ENCODE measurements at regions not wholly inside any gene's neighbourhood (a gene's known extent, or its start where the extent isn't known, plus 50 kb on each side); places are given as distances from the start of the nearest gene placed in this dataset.
"Not testable (repeated sequence)": the region's sequence is repeated elsewhere in the genome, so short reads cannot be mapped to it uniquely, and the experiment has no call there.

DNA sequence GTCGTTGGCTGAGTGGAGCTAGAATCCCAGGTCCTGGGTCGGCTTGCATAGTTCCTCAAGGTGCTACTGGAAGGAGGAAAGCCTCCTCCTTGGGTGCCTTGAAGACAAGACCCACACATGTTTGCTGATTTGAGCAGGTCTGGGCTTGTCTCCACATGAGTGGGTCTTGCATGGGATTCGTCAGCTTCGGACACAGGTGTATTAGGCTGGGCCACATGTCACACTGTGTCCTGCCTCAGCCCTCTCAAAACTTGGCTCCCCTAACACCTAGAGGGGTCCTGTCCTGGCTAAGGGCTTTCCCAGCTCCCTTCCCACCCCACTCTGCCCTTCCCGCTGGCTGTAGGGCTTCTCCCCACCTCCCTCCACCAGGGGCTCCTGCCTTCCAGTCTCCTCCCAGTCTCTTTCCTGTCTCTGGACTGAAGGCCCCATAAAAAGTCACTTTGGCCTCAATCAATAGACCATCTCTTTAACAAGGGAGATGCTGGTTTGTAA, 73.0 kb upstream of the ADPGK start:
- H3K4me1 Mint-ChIP-seq = no peaks in the 10 kb centered on the region
- no peaks in the 10 kb centered on the region for H3K36me3 Mint-ChIP-seq
- no peaks in the 10 kb centered on the region for H3K9me3 Mint-ChIP-seq
- no peak overlapping the region for H3K4me3 Mint-ChIP-seq
- peaks cover 14% of the 10 kb centered on the region for H3K27me3 Mint-ChIP-seq
- no peak overlapping the region for H3K27ac Mint-ChIP-seq

DNA sequence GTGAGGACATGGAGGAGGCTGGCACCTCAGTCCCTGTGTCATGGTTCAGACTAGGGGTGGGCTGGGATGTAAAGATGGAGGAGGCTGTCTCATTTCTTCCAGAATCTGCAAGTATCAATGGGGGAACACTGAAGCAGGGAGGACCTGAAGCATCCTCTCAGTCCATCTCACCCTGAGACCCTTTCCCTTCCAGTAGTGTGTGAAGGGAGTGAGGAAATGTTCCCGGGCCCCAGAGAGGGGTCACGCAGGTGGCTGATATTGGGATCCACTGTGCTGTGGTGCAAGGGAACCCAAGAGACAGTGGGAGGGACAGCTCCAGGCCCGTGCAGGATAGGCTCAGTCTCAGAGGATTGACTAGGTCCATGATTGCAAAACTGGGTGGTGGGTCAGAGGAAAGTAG, 72.2 kb upstream of the ADPGK start:
- Mint-ChIP-seq H3K4me3 (no peak overlapping the region), H3K27me3 (peaks cover 9% of the 10 kb centered on the region), H3K4me1 (no peaks in the 10 kb centered on the region), H3K27ac (no peak overlapping the region), H3K9me3 (no peaks in the 10 kb centered on the region), H3K36me3 (no peaks in the 10 kb centered on the region)

- no peaks in the 10 kb centered on the region for H3K36me3 Mint-ChIP-seq
- H3K9me3 Mint-ChIP-seq = peaks cover 0 to 2% (median 0%) of the 10 kb centered on the region in 3 donors
- H3K27me3 Mint-ChIP-seq = peaks cover 9% of the 10 kb centered on the region
- H3K4me3 Mint-ChIP-seq = no peak overlapping the region
- H3K27ac Mint-ChIP-seq = no peak overlapping the region
- no peaks in the 10 kb centered on the region for H3K4me1 Mint-ChIP-seq
Measured at GRCh38 chr15:72852273-72852672, 68.7 kb upstream of the ADPGK start.

GRCh38 chr15:72851586-72851985, 68.0 kb upstream of the ADPGK start:
- Mint-ChIP-seq H3K4me1 (no peaks in the 10 kb centered on the region), H3K9me3 (peaks cover 0 to 2% (median 0%) of the 10 kb centered on the region in 3 donors), H3K27ac (no peak overlapping the region), H3K36me3 (no peaks in the 10 kb centered on the region), H3K4me3 (no peak overlapping the region), H3K27me3 (peaks cover 9% of the 10 kb centered on the region)

- no peaks in the 10 kb centered on the region for H3K4me1 Mint-ChIP-seq
- peaks cover 0 to 2% (median 0%) of the 10 kb centered on the region in 3 donors for H3K9me3 Mint-ChIP-seq
- no peak overlapping the region for H3K27ac Mint-ChIP-seq
- H3K4me3 Mint-ChIP-seq = no peak overlapping the region
- H3K27me3 Mint-ChIP-seq = peaks cover 9% of the 10 kb centered on the region
- no peaks in the 10 kb centered on the region for H3K36me3 Mint-ChIP-seq
Measured at GRCh38 chr15:72850833-72851232, 67.3 kb upstream of the ADPGK start.

GRCh38 chr15:72847806-72848205, 64.2 kb upstream of the ADPGK start:
- H3K27me3 Mint-ChIP-seq = peaks cover 10% of the 10 kb centered on the region
- peaks cover 3 to 6% (median 6%) of the 10 kb centered on the region in 3 donors for H3K9me3 Mint-ChIP-seq
- peaks cover 0 to 2% (median 0%) of the 10 kb centered on the region in 3 donors for H3K4me1 Mint-ChIP-seq
- H3K4me3 Mint-ChIP-seq = no peak overlapping the region
- H3K36me3 Mint-ChIP-seq = peaks cover 2% of the 10 kb centered on the region
- no peak overlapping the region for H3K27ac Mint-ChIP-seq

GRCh38 chr15:72847033-72847432, 63.5 kb upstream of the ADPGK start:
- peaks cover 2% of the 10 kb centered on the region for H3K36me3 Mint-ChIP-seq
- peaks cover 3 to 6% (median 6%) of the 10 kb centered on the region in 3 donors for H3K9me3 Mint-ChIP-seq
- no peak overlapping the region for H3K4me3 Mint-ChIP-seq
- H3K4me1 Mint-ChIP-seq = peaks cover 0 to 2% (median 0%) of the 10 kb centered on the region in 3 donors
- H3K27me3 Mint-ChIP-seq = peaks cover 10% of the 10 kb centered on the region
- no peak overlapping the region for H3K27ac Mint-ChIP-seq

- H3K9me3 Mint-ChIP-seq = peaks cover 3 to 6% (median 6%) of the 10 kb centered on the region in 3 donors
- H3K4me1 Mint-ChIP-seq = peaks cover 0 to 2% (median 0%) of the 10 kb centered on the region in 3 donors
- H3K36me3 Mint-ChIP-seq = peaks cover 2% of the 10 kb centered on the region
- H3K4me3 Mint-ChIP-seq = no peak overlapping the region
- H3K27ac Mint-ChIP-seq = no peak overlapping the region
- H3K27me3 Mint-ChIP-seq = peaks cover 12% of the 10 kb centered on the region
Measured at GRCh38 chr15:72845981-72846383, 62.4 kb upstream of the ADPGK start.

- Mint-ChIP-seq H3K9me3 (peaks cover 3 to 6% (median 6%) of the 10 kb centered on the region in 3 donors), H3K27me3 (peaks cover 15% of the 10 kb centered on the region), H3K27ac (no peak overlapping the region), H3K4me1 (peaks cover 0 to 5% (median 0%) of the 10 kb centered on the region in 3 donors), H3K4me3 (no peak overlapping the region), H3K36me3 (peaks cover 2% of the 10 kb centered on the region)
Measured at GRCh38 chr15:72844067-72844466, 60.5 kb upstream of the ADPGK start.

DNA sequence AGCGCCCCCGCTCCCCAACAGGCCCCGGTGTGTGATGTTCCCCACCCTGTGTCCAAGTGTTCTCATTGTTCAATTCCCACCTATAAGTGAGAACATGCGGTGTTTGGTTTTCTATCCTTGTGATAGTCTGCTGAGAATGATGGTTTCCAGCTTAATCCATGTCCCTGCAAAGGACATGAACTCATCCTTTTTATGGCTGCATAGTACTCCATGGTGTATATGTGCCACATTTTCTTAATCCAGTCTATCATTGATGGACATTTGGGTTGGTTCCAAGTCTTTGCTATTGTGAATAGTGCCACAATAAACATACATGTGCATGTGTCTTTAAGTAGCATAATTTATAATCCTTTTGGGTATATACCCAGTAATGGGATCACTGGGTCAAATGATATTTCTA, 59.8 kb upstream of the ADPGK start:
- H3K9me3 Mint-ChIP-seq, H3K4me3 Mint-ChIP-seq: not testable (repeated sequence)

DNA sequence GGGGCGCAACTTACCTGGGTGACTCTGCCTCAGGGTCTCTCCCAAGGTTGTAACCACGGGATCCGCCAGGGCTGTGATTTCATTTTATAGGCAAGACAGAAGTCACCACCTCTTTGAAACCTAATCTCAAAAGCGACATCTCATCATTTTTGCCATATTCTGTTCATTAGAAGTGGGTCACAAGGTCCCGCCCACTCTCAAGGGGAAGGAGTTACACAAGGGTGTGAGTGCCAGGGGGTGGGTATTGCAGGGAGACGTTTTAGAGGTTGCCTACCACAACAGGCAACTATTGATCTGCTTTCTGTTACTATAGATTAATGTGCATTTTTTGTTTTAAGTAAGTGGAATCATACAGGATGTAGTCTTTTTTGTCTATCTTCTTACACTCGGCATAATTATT, 56.6 kb upstream of the ADPGK start:
- Mint-ChIP-seq H3K36me3 (peaks cover 2% of the 10 kb centered on the region), H3K27ac (no peak overlapping the region), H3K4me3 (no peak overlapping the region), H3K9me3 (peaks cover 3 to 6% (median 4%) of the 10 kb centered on the region in 3 donors), H3K27me3 (peaks cover 10% of the 10 kb centered on the region), H3K4me1 (peaks cover 0 to 5% (median 0%) of the 10 kb centered on the region in 3 donors)

More for the DNA sequence above, 59.8 kb upstream of the ADPGK start:
- peaks cover 13% of the 10 kb centered on the region for H3K27me3 Mint-ChIP-seq
- not testable (repeated sequence) for H3K27ac Mint-ChIP-seq, H3K36me3 Mint-ChIP-seq, H3K4me1 Mint-ChIP-seq

GRCh38 chr15:72838311-72838731, 54.8 kb upstream of the ADPGK start:
- Mint-ChIP-seq H3K36me3 (no peaks in the 10 kb centered on the region), H3K9me3 (no peaks in the 10 kb centered on the region), H3K4me3 (no peak overlapping the region), H3K27me3 (peaks cover 10% of the 10 kb centered on the region), H3K4me1 (peaks cover 0 to 3% (median 0%) of the 10 kb centered on the region in 3 donors), H3K27ac (no peak overlapping the region)

GRCh38 chr15:72836676-72837330, 53.2 kb upstream of the ADPGK start:
- no peak overlapping the region for H3K27ac Mint-ChIP-seq
- no peaks in the 10 kb centered on the region for H3K9me3 Mint-ChIP-seq
- peaks cover 10% of the 10 kb centered on the region for H3K27me3 Mint-ChIP-seq
- no peaks in the 10 kb centered on the region for H3K36me3 Mint-ChIP-seq
- H3K4me1 Mint-ChIP-seq = peaks cover 0 to 3% (median 0%) of the 10 kb centered on the region in 3 donors
- H3K4me3 Mint-ChIP-seq = no peak overlapping the region

- H3K4me3 Mint-ChIP-seq = no peak overlapping the region
- no peaks in the 10 kb centered on the region for H3K36me3 Mint-ChIP-seq
- no peak overlapping the region for H3K27ac Mint-ChIP-seq
- H3K4me1 Mint-ChIP-seq = no peaks in the 10 kb centered on the region
- H3K9me3 Mint-ChIP-seq = no peaks in the 10 kb centered on the region
- peaks cover 8% of the 10 kb centered on the region for H3K27me3 Mint-ChIP-seq
Measured at GRCh38 chr15:72835294-72835890, 51.8 kb upstream of the ADPGK start.

- no peak overlapping the region for H3K4me3 Mint-ChIP-seq
- no peak overlapping the region for H3K27ac Mint-ChIP-seq
- no peaks in the 10 kb centered on the region for H3K4me1 Mint-ChIP-seq
- no peaks in the 10 kb centered on the region for H3K36me3 Mint-ChIP-seq
- peaks cover 8% of the 10 kb centered on the region for H3K27me3 Mint-ChIP-seq
- H3K9me3 Mint-ChIP-seq = no peaks in the 10 kb centered on the region
Measured at GRCh38 chr15:72833561-72833960, 50.0 kb upstream of the ADPGK start.
